Neuronal stem cell (in vitro differentiated cells): ENCODE measurements at regions not wholly inside any gene's neighbourhood (a gene's known extent, or its start where the extent isn't known, plus 50 kb on each side); places are given as distances from the start of the nearest gene placed in this dataset.

ENCODE experiments used
- DNase-seq: peaks from one replicate; pipeline ENCODE4 v3.0.0-alpha.2; 2013; ENCODE audit warnings: low spot score
- H2AFZ ChIP-seq: one replicate; pipeline ENCODE4 v1.6.1; 2013; ENCODE audit warnings: mild to moderate bottlenecking, low read length, inconsistent platforms
- H2AK5ac ChIP-seq: 2 replicates; pipeline ENCODE4 v1.6.1; 2013; ENCODE audit warnings: low read depth, mild to moderate bottlenecking, inconsistent platforms, low read length, moderate library complexity, mixed read lengths
- H2BK120ac ChIP-seq: 2 replicates; pipeline ENCODE4 v1.6.1; 2013; ENCODE audit warnings: low read depth, mild to moderate bottlenecking, inconsistent platforms, low read length, moderate library complexity, mixed read lengths
- H2BK12ac ChIP-seq: one replicate; pipeline ENCODE4 v1.6.1; 2013; ENCODE audit warnings: low read length, inconsistent platforms
- H2BK15ac ChIP-seq: 2 replicates; pipeline ENCODE4 v1.6.1; 2013; ENCODE audit warnings: mild to moderate bottlenecking, low read length, inconsistent platforms, mixed read lengths
- H2BK5ac ChIP-seq: one replicate; pipeline ENCODE4 v1.6.1; 2013; ENCODE audit warnings: inconsistent platforms, mild to moderate bottlenecking, low read length, moderate library complexity
- H3K14ac ChIP-seq: one replicate; pipeline ENCODE4 v1.6.1; 2013; ENCODE audit warnings: low read length, inconsistent platforms
- H3K18ac ChIP-seq: 2 replicates; pipeline ENCODE4 v1.6.1; 2013; ENCODE audit warnings: low read length, inconsistent platforms
- H3K23ac ChIP-seq: 2 replicates; pipeline ENCODE4 v1.6.1; 2013; ENCODE audit warnings: low read depth, mild to moderate bottlenecking, mixed read lengths, low read length, inconsistent platforms; ENCODE audit not compliant: poor library complexity
- H3K27ac ChIP-seq: replicated peaks from 3 replicates; pipeline ENCODE4 v1.5.1; 2013; ENCODE audit warnings: low read length, inconsistent platforms
- H3K27me3 ChIP-seq, 3 experiments: 2 replicates each; pipeline ENCODE4 v1.6.1; 2013; ENCODE audit warnings: low read length in 3 of 3, mild to moderate bottlenecking in 2 of 3, inconsistent platforms in 1 of 3, low read depth in 1 of 3, mixed read lengths in 1 of 3, moderate library complexity in 1 of 3; ENCODE audit not compliant: control insufficient read depth in 3 of 3, insufficient read depth in 3 of 3
- H3K36me3 ChIP-seq, 2 donors: replicated peaks in 1 of 2; 2 replicates each; pipeline ENCODE4 v1.6.1; 2013; ENCODE audit warnings: low read length in 2 of 2; ENCODE audit not compliant: control insufficient read depth in 2 of 2, insufficient read depth in 2 of 2
- H3K4ac ChIP-seq: 2 replicates; pipeline ENCODE4 v1.6.1; 2013; ENCODE audit warnings: inconsistent platforms, mild to moderate bottlenecking, low read length, moderate library complexity
- H3K4me1 ChIP-seq, 2 donors: 1 replicate in 1 of 2; 2 replicates in 1 of 2; pipeline ENCODE4 v1.6.1; 2013; ENCODE audit warnings: low read length in 2 of 2, low read depth in 1 of 2; ENCODE audit not compliant: control insufficient read depth in 2 of 2, insufficient read depth in 1 of 2
- H3K4me2 ChIP-seq: one replicate; pipeline ENCODE4 v1.6.1; 2013; ENCODE audit warnings: mild to moderate bottlenecking, low read length, inconsistent platforms; ENCODE audit not compliant: insufficient read depth, poor library complexity, severe bottlenecking
- H3K4me3 ChIP-seq, 2 donors: 2 replicates each; pipeline ENCODE4 v1.5.1; 2013; ENCODE audit warnings: low read length in 2 of 2, mild to moderate bottlenecking in 2 of 2, inconsistent platforms in 1 of 2, moderate library complexity in 1 of 2
- H3K79me1 ChIP-seq: one replicate; pipeline ENCODE4 v1.6.1; 2013; ENCODE audit warnings: low read depth, mild to moderate bottlenecking, inconsistent platforms, low read length, moderate library complexity
- H3K9ac ChIP-seq: one replicate; pipeline ENCODE4 v1.6.1; 2013; ENCODE audit warnings: mild to moderate bottlenecking, low read depth, low read length, inconsistent platforms; ENCODE audit not compliant: poor library complexity
- H3K9me3 ChIP-seq, 2 donors: replicated peaks in 1 of 2; 2 replicates each; pipeline versions ENCODE3 to v1.6.1; 2013; ENCODE audit warnings: low read length in 2 of 2, mild to moderate bottlenecking in 2 of 2, inconsistent platforms in 1 of 2, low read depth in 1 of 2, mixed read lengths in 1 of 2, moderate library complexity in 1 of 2; ENCODE audit not compliant: control insufficient read depth in 2 of 2, insufficient read depth in 1 of 2
- H4K8ac ChIP-seq: one replicate; pipeline ENCODE4 v1.6.1; 2013; ENCODE audit warnings: low read depth, mild to moderate bottlenecking, inconsistent platforms, low read length, moderate library complexity
- H4K91ac ChIP-seq: one replicate; pipeline ENCODE4 v1.6.1; 2013; ENCODE audit warnings: low read length, low read depth, mild to moderate bottlenecking, inconsistent platforms; ENCODE audit not compliant: poor library complexity
- WGBS, 2 donors: extraction: QIAGEN DNeasy Blood & Tissue Kit; methylation state at CpG; one replicate each; pipeline ENCODE4 v1.1.7; 2013; ENCODE audit warnings: missing lambda C conversion rate in 2 of 2, mixed read lengths in 1 of 2; ENCODE audit not compliant: insufficient read length in 2 of 2, insufficient replicate concordance in 1 of 2; ENCODE audit errors: extremely low coverage in 2 of 2; 5-methylcytosine and 5-hydroxymethylcytosine counted together

- no CpG with 5 or more reads among the region's 4 CpGs for WGBS, 2 donors
- Histone ChIP-seq H4K91ac (no peak overlapping the region), H3K9me3 (no peaks in the 10 kb centered on the region), H2BK12ac (no peak overlapping the region), H2BK15ac (no peak overlapping the region), H3K4ac (no peak overlapping the region), H3K4me1 (no peaks in the 10 kb centered on the region), H2BK120ac (no peak overlapping the region), H3K4me3 (no peak overlapping the region), H3K18ac (no peak overlapping the region), H2AFZ (no peak overlapping the region), H3K36me3 (no peaks in the 10 kb centered on the region), H2BK5ac (no peak overlapping the region), H3K79me1 (no peaks in the 10 kb centered on the region), H3K9ac (no peak overlapping the region), H2AK5ac (no peak overlapping the region), H4K8ac (no peak overlapping the region), H3K14ac (no peak overlapping the region), H3K27ac (no peak overlapping the region), H3K23ac (no peak overlapping the region), H3K4me2 (no peak overlapping the region), H3K27me3 (no peaks in the 10 kb centered on the region)
- no peak for DNase-seq
Observed at GRCh38 chr16:26647870-26648269, 418.9 kb upstream of the C16orf82 start.

- no peak overlapping the region for H3K23ac ChIP-seq
- H3K14ac ChIP-seq = no peak overlapping the region
- no peak overlapping the region for H3K4ac ChIP-seq
- H3K9me3 ChIP-seq = no peaks in the 10 kb centered on the region
- no peak overlapping the region for H2AK5ac ChIP-seq
- H3K4me1 ChIP-seq = no peaks in the 10 kb centered on the region
- no peak overlapping the region for H2BK5ac ChIP-seq
- no peaks in the 10 kb centered on the region for H3K79me1 ChIP-seq
- no peak overlapping the region for H2BK12ac ChIP-seq
- H3K4me2 ChIP-seq = no peak overlapping the region
- H3K4me3 ChIP-seq = no peak overlapping the region
- no peaks in the 10 kb centered on the region for H3K36me3 ChIP-seq
- no peak overlapping the region for H3K27ac ChIP-seq
- no CpG with 5 or more reads among the region's 2 CpGs for WGBS, 2 donors
- H3K27me3 ChIP-seq = no peaks in the 10 kb centered on the region
- H4K91ac ChIP-seq = no peak overlapping the region
- H2BK15ac ChIP-seq = no peak overlapping the region
- no peak overlapping the region for H3K18ac ChIP-seq
- DNase-seq = no peak
- H2AFZ ChIP-seq = no peak overlapping the region
- H3K9ac ChIP-seq = no peak overlapping the region
- H2BK120ac ChIP-seq = no peak overlapping the region
- H4K8ac ChIP-seq = no peak overlapping the region
Observed at GRCh38 chr16:26648851-26649250, 417.9 kb upstream of the C16orf82 start.

- H3K18ac ChIP-seq = no peak overlapping the region
- no peak for DNase-seq
- no peak overlapping the region for H3K4me2 ChIP-seq
- H2BK15ac ChIP-seq = no peak overlapping the region
- no peak overlapping the region for H3K9ac ChIP-seq
- no peaks in the 10 kb centered on the region for H3K4me1 ChIP-seq
- no peaks in the 10 kb centered on the region for H3K27me3 ChIP-seq
- H3K36me3 ChIP-seq = no peaks in the 10 kb centered on the region
- WGBS, 2 donors = no CpG with 5 or more reads among the region's 5 CpGs
- H2BK120ac ChIP-seq = no peak overlapping the region
- H4K91ac ChIP-seq = no peak overlapping the region
- no peak overlapping the region for H3K14ac ChIP-seq
- no peak overlapping the region for H2AK5ac ChIP-seq
- H2AFZ ChIP-seq = no peak overlapping the region
- no peak overlapping the region for H3K27ac ChIP-seq
- no peak overlapping the region for H3K23ac ChIP-seq
- H3K9me3 ChIP-seq = no peaks in the 10 kb centered on the region
- no peak overlapping the region for H2BK5ac ChIP-seq
- no peak overlapping the region for H2BK12ac ChIP-seq
- no peaks in the 10 kb centered on the region for H3K79me1 ChIP-seq
- no peak overlapping the region for H4K8ac ChIP-seq
- no peak overlapping the region for H3K4me3 ChIP-seq
- H3K4ac ChIP-seq = no peak overlapping the region
Observed at GRCh38 chr16:26649381-26650045, 417.2 kb upstream of the C16orf82 start.

GRCh38 chr16:26651464-26651863 is 415.3 kb upstream of the C16orf82 start:
- Histone ChIP-seq H2AFZ (no peak overlapping the region), H3K9me3 (no peaks in the 10 kb centered on the region), H3K23ac (no peak overlapping the region), H2AK5ac (no peak overlapping the region), H3K4me1 (no peaks in the 10 kb centered on the region), H3K4me3 (no peak overlapping the region), H4K8ac (no peak overlapping the region), H3K4me2 (no peak overlapping the region), H4K91ac (no peak overlapping the region), H3K14ac (no peak overlapping the region), H3K27ac (no peak overlapping the region), H3K27me3 (no peaks in the 10 kb centered on the region), H2BK120ac (no peak overlapping the region), H3K4ac (no peak overlapping the region), H3K18ac (no peak overlapping the region), H2BK5ac (no peak overlapping the region), H3K79me1 (no peaks in the 10 kb centered on the region), H2BK15ac (no peak overlapping the region), H2BK12ac (no peak overlapping the region), H3K36me3 (no peaks in the 10 kb centered on the region), H3K9ac (no peak overlapping the region)
- WGBS, 2 donors = no CpG with 5 or more reads among the region's 2 CpGs
- no peak for DNase-seq
